ENCODE measurements at regions not wholly inside any gene's neighbourhood (a gene's known extent, or its start where the extent isn't known, plus 50 kb on each side); places are given as distances from the start of the nearest gene placed in this dataset.

DNA sequence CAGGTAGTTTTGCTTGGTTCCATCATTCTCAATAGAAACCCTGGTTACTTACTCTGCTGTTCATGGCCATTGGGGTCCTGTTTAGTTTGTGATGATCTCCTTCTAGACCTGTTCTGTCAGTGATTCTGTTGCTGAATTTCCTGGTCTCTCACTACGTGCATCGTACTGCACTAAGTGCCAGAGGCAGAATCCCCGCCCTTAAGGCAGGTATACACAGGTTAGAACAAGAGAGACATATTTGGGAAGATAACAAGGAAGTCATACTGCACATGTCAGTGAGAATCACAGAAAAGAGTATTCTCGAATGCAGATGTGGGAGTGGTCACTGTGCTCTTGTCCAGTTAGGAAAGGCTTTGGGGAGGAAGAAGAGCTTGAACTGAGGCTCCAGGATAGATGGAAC lies 148.1 kb upstream of the MYLIP start:
- TF ChIP-seq, protein P1, sequence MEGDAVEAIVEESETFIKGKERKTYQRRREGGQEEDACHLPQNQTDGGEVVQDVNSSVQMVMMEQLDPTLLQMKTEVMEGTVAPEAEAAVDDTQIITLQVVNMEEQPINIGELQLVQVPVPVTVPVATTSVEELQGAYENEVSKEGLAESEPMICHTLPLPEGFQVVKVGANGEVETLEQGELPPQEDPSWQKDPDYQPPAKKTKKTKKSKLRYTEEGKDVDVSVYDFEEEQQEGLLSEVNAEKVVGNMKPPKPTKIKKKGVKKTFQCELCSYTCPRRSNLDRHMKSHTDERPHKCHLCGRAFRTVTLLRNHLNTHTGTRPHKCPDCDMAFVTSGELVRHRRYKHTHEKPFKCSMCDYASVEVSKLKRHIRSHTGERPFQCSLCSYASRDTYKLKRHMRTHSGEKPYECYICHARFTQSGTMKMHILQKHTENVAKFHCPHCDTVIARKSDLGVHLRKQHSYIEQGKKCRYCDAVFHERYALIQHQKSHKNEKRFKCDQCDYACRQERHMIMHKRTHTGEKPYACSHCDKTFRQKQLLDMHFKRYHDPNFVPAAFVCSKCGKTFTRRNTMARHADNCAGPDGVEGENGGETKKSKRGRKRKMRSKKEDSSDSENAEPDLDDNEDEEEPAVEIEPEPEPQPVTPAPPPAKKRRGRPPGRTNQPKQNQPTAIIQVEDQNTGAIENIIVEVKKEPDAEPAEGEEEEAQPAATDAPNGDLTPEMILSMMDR (IDR thresholded peaks at IDR 0.05): no peak
- TF ChIP-seq POLR2A (IDR thresholded peaks at IDR 0.05) (no peak), EP300 (IDR thresholded peaks at IDR 0.05) (no peak)

Data from ovary (tissue), 3 donors.